HCT116 (cell line): ENCODE measurements at regions not wholly inside any gene's neighbourhood (a gene's known extent, or its start where the extent isn't known, plus 50 kb on each side); places are given as distances from the start of the nearest gene placed in this dataset.

ENCODE experiments used
- CEBPB ChIP-seq: IDR thresholded peaks from 2 replicates; pipeline ENCODE4 v1.6.1; 2012; ENCODE audit warnings: low read depth
- EZH2 ChIP-seq: fragments of 200-600 bp; sonication (generic); IDR thresholded peaks from 2 replicates; pipeline ENCODE4 v1.6.1; 2017; ENCODE audit warnings: antibody characterized with exemption, mixed run types
- EZH2phosphoT487 ChIP-seq: fragments of 200-600 bp; IDR thresholded peaks from 2 replicates; pipeline ENCODE4 v1.6.1; 2018; ENCODE audit warnings: antibody characterized with exemption, borderline replicate concordance
- JUND ChIP-seq: IDR thresholded peaks from 2 replicates; pipeline ENCODE4 v1.6.1; 2012
- POLR2A ChIP-seq: IDR thresholded peaks from 2 replicates; pipeline ENCODE4 v1.7.0; 2011; ENCODE audit warnings: borderline replicate concordance; ENCODE audit not compliant: insufficient read depth, insufficient read length; ENCODE audit errors: extremely low read depth
- POLR2AphosphoS5 ChIP-seq: IDR thresholded peaks from 2 replicates; pipeline ENCODE4 v1.6.1; 2011; ENCODE audit warnings: mild to moderate bottlenecking, low read depth, low read length, moderate library complexity
- RAD21 ChIP-seq: IDR thresholded peaks from 2 replicates; pipeline ENCODE4 v1.6.1; 2012; ENCODE audit warnings: low read depth, mild to moderate bottlenecking
- SP1 ChIP-seq: IDR thresholded peaks from 2 replicates; pipeline ENCODE4 v1.6.1; 2012; ENCODE audit warnings: low read depth
- TCF7L2 ChIP-seq: IDR thresholded peaks from 2 replicates; pipeline ENCODE4 v1.7.0; 2011; ENCODE audit warnings: borderline replicate concordance, inconsistent platforms; ENCODE audit not compliant: insufficient read depth, insufficient read length; ENCODE audit errors: extremely low read depth
- ZFX ChIP-seq: fragments of 450-650 bp; IDR thresholded peaks from 2 replicates; pipeline ENCODE4 v1.6.1; 2017
- ZNF274 ChIP-seq: fragments of 200-500 bp; sonication (Bioruptor generic); IDR thresholded peaks from 2 replicates; pipeline ENCODE4 v1.6.1; 2014; ENCODE audit warnings: mild to moderate bottlenecking, low read depth, low read length, inconsistent platforms
- TF ChIP-seq, protein P1 (sequence below), 3 experiments: fragments of 200-600 bp in 1 of 3; sonication (generic) in 1 of 3; IDR thresholded peaks in 2 of 3; conservative IDR thresholded peaks in 1 of 3; 2 replicates each; pipeline ENCODE4 v1.5.1; 2012 to 2017; ENCODE audit warnings: low read depth in 2 of 3, low read length in 2 of 3, antibody characterized with exemption in 1 of 3, borderline replicate concordance in 1 of 3, control low read depth in 1 of 3, mild to moderate bottlenecking in 1 of 3, mixed read lengths in 1 of 3, mixed run types in 1 of 3, moderate library complexity in 1 of 3; ENCODE audit not compliant: insufficient read depth in 1 of 3
- TF ChIP-seq, protein P2 (sequence below): IDR thresholded peaks from 2 replicates; pipeline ENCODE4 v1.6.1; 2011; ENCODE audit warnings: mild to moderate bottlenecking, low read length, moderate library complexity; ENCODE audit not compliant: insufficient replicate concordance; ENCODE audit errors: extremely low read depth

DNA sequence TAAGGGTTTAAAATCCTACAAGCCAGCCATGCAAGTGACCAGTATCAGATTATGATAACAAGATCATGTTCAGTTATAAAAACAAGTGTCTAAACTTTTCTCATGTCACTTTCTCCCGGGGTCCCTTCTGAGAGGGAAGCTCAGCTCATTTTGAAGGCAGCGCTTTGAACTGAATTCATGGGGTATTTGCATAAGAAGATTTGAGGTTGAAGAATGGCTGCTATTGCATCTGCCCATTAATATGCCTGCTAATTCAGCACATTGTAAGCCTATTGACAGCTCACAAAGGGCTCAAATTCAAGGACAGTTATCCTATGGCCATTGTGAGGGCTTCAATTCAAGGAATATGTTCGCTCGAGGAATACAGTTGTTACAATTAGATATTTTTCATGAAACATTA is 290.2 kb upstream of the IRX3 start:
- TF ChIP-seq SP1, result no peak
- TF ChIP-seq CEBPB, result no peak
- TF ChIP-seq, protein P1, sequence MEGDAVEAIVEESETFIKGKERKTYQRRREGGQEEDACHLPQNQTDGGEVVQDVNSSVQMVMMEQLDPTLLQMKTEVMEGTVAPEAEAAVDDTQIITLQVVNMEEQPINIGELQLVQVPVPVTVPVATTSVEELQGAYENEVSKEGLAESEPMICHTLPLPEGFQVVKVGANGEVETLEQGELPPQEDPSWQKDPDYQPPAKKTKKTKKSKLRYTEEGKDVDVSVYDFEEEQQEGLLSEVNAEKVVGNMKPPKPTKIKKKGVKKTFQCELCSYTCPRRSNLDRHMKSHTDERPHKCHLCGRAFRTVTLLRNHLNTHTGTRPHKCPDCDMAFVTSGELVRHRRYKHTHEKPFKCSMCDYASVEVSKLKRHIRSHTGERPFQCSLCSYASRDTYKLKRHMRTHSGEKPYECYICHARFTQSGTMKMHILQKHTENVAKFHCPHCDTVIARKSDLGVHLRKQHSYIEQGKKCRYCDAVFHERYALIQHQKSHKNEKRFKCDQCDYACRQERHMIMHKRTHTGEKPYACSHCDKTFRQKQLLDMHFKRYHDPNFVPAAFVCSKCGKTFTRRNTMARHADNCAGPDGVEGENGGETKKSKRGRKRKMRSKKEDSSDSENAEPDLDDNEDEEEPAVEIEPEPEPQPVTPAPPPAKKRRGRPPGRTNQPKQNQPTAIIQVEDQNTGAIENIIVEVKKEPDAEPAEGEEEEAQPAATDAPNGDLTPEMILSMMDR (IDR thresholded peaks at IDR 0.05 in 2 of 3, conservative IDR thresholded peaks at IDR 0.05 in 1 of 3; ENCODE audit: borderline replicate concordance in 1 of 3, insufficient read depth in 1 of 3, low read depth in 2 of 3, low read length in 2 of 3), result no peak
- no peak for TF ChIP-seq EZH2
- TF ChIP-seq ZNF274, result no peak
- no peak for TF ChIP-seq ZFX
- TF ChIP-seq, protein P2, sequence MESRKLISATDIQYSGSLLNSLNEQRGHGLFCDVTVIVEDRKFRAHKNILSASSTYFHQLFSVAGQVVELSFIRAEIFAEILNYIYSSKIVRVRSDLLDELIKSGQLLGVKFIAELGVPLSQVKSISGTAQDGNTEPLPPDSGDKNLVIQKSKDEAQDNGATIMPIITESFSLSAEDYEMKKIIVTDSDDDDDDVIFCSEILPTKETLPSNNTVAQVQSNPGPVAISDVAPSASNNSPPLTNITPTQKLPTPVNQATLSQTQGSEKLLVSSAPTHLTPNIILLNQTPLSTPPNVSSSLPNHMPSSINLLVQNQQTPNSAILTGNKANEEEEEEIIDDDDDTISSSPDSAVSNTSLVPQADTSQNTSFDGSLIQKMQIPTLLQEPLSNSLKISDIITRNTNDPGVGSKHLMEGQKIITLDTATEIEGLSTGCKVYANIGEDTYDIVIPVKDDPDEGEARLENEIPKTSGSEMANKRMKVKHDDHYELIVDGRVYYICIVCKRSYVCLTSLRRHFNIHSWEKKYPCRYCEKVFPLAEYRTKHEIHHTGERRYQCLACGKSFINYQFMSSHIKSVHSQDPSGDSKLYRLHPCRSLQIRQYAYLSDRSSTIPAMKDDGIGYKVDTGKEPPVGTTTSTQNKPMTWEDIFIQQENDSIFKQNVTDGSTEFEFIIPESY, result no peak
- no peak for TF ChIP-seq POLR2AphosphoS5
- TF ChIP-seq RAD21, result no peak
- TF ChIP-seq TCF7L2, result no peak
- no peak for TF ChIP-seq JUND
- TF ChIP-seq EZH2phosphoT487, result no peak
- TF ChIP-seq POLR2A, result no peak
